HCT116 (cell line): ENCODE measurements at regions not wholly inside any gene's neighbourhood (a gene's known extent, or its start where the extent isn't known, plus 50 kb on each side); places are given as distances from the start of the nearest gene placed in this dataset.

ENCODE experiments used
- ATAC-seq: fragments of 200-7000 bp; cut with Tn5 transposase; 2 replicates; pipeline ENCODE4 v1.9.1; 2020; ENCODE audit warnings: mild to moderate bottlenecking, moderate library complexity
- BruUV-seq: library from RNA; stranded (reverse); fragments of 400-500 nt; replicated peaks from 2 replicates; lab custom pipeline; 2021; lab: Mats Ljungman, UMichigan
- CTCF ChIA-PET: fragments of 300-600 bp; sonication (Branson Sonifier 250); formaldehyde crosslinking; loops from one replicate; lab custom pipeline; 2021; ENCODE audit warnings: antibody characterized with exemption; lab: Charles Lee
- POLR2A ChIA-PET: fragments of 300-600, 350-600 bp; sonication (Branson Sonifier 250); formaldehyde crosslinking; loops from one replicate; lab custom pipeline; 2021; ENCODE audit warnings: antibody characterized with exemption; lab: Charles Lee
- RAD21 ChIA-PET, 2 experiments: fragments of 300-600 bp; sonication (Branson Sonifier 250); formaldehyde crosslinking; loops; one replicate each; lab custom pipeline; 2023; ENCODE audit warnings: low total read pairs in 2 of 2; ENCODE audit not compliant: uncharacterized antibody in 2 of 2, unreplicated experiment in 2 of 2, low non-redundant PET in 1 of 2; lab: Charles Lee
- DNase-seq: peaks from one replicate; pipeline ENCODE4 v3.0.0-alpha.2; 2010; ENCODE audit warnings: low read depth, low spot score
- H2AFZ ChIP-seq: fragments of 200-600 bp; shearing (Covaris generic), sonication (generic); 2 replicates; pipeline ENCODE4 v1.6.1; 2017; ENCODE audit warnings: low read depth, mixed run types, mixed read lengths, antibody characterized with exemption, low read length; ENCODE audit not compliant: poor library complexity, severe bottlenecking
- H3K27ac ChIP-seq: 2 replicates; pipeline ENCODE4 v1.5.1; 2012; ENCODE audit warnings: low read depth, low read length
- H3K27me3 ChIP-seq: fragments of 200-600 bp; sonication (generic); 2 replicates; pipeline ENCODE4 v1.6.1; 2016; ENCODE audit warnings: mixed run types, low read length, mixed read lengths; ENCODE audit not compliant: insufficient read depth
- H3K36me3 ChIP-seq, 2 experiments: fragments of 200-500 bp in 1 of 2; fragments of 200-600 bp in 1 of 2; sonication (Bioruptor generic) in 1 of 2; sonication (generic) in 1 of 2; 2 replicates each; pipeline versions ENCODE4 v1.5.1 to v1.6.1; 2014 to 2016; ENCODE audit warnings: low read length in 2 of 2, inconsistent platforms in 1 of 2, mixed read lengths in 1 of 2, mixed run types in 1 of 2; ENCODE audit not compliant: insufficient read depth in 2 of 2, control insufficient read depth in 1 of 2
- H3K4me1 ChIP-seq, 2 experiments: fragments of 200-600 bp in 1 of 2; sonication (generic) in 1 of 2; 2 replicates each; pipeline versions ENCODE4 v1.5.1 to v1.6.1; 2012 to 2017; ENCODE audit warnings: low read length in 2 of 2, inconsistent platforms in 1 of 2, mild to moderate bottlenecking in 1 of 2, mixed read lengths in 1 of 2, mixed run types in 1 of 2, moderate library complexity in 1 of 2; ENCODE audit not compliant: insufficient read depth in 2 of 2, control insufficient read depth in 1 of 2
- H3K4me2 ChIP-seq: fragments of 200-600 bp; sonication (generic); 2 replicates; pipeline ENCODE4 v1.6.1; 2017; ENCODE audit warnings: mixed run types, low read length, mixed read lengths
- H3K4me3 ChIP-seq, 2 experiments: fragments of 200-600 bp in 1 of 2; sonication (generic) in 1 of 2; replicated peaks in 1 of 2; 2 replicates each; pipeline ENCODE4 v1.5.1; 2011 to 2016; ENCODE audit warnings: low read length in 2 of 2, control low read depth in 1 of 2, low read depth in 1 of 2, mild to moderate bottlenecking in 1 of 2, mixed read lengths in 1 of 2, mixed run types in 1 of 2
- H3K79me2 ChIP-seq: fragments of 200-600 bp; sonication (generic); 2 replicates; pipeline ENCODE4 v1.6.1; 2017; ENCODE audit warnings: mild to moderate bottlenecking, mixed run types, low read length, moderate library complexity, mixed read lengths; ENCODE audit not compliant: insufficient read depth
- H3K9ac ChIP-seq: fragments of 200-600 bp; sonication (generic); 2 replicates; pipeline ENCODE4 v1.6.1; 2016; ENCODE audit warnings: low read length, mixed read lengths
- H3K9me2 ChIP-seq: fragments of 200-600 bp; sonication (generic), shearing (Covaris generic); 2 replicates; pipeline ENCODE4 v1.6.1; 2017; ENCODE audit warnings: mixed run types, mild to moderate bottlenecking, moderate library complexity; ENCODE audit not compliant: insufficient read depth
- H3K9me3 ChIP-seq, 2 experiments: fragments of 200-500 bp in 1 of 2; fragments of 200-600 bp in 1 of 2; sonication (Bioruptor generic) in 1 of 2; sonication (generic) in 1 of 2; 2 replicates each; pipeline ENCODE4 v1.6.1; 2014 to 2017; ENCODE audit warnings: low read length in 2 of 2, mixed read lengths in 2 of 2, inconsistent platforms in 1 of 2, low read depth in 1 of 2, mild to moderate bottlenecking in 1 of 2, mixed run types in 1 of 2, moderate library complexity in 1 of 2; ENCODE audit not compliant: control insufficient read depth in 1 of 2, insufficient read depth in 1 of 2
- H4K20me1 ChIP-seq: fragments of 200-600 bp; sonication (generic), shearing (Covaris generic); 2 replicates; pipeline ENCODE4 v1.6.1; 2017; ENCODE audit warnings: mixed run types, mild to moderate bottlenecking, moderate library complexity; ENCODE audit not compliant: insufficient read depth
- CEBPB ChIP-seq: IDR thresholded peaks from 2 replicates; pipeline ENCODE4 v1.6.1; 2012; ENCODE audit warnings: low read depth
- CTCF ChIP-seq, 3 experiments: fragments of 200-600 bp in 1 of 3; sonication (generic) in 1 of 3; IDR thresholded peaks in 2 of 3; conservative IDR thresholded peaks in 1 of 3; 2 replicates each; pipeline ENCODE4 v1.5.1; 2012 to 2017; ENCODE audit warnings: low read depth in 2 of 3, low read length in 2 of 3, antibody characterized with exemption in 1 of 3, borderline replicate concordance in 1 of 3, control low read depth in 1 of 3, mild to moderate bottlenecking in 1 of 3, mixed read lengths in 1 of 3, mixed run types in 1 of 3, moderate library complexity in 1 of 3; ENCODE audit not compliant: insufficient read depth in 1 of 3
- ELF1 ChIP-seq: IDR thresholded peaks from 2 replicates; pipeline ENCODE4 v1.6.1; 2012; ENCODE audit warnings: low read depth, borderline replicate concordance
- EZH2 ChIP-seq: fragments of 200-600 bp; sonication (generic); IDR thresholded peaks from 2 replicates; pipeline ENCODE4 v1.6.1; 2017; ENCODE audit warnings: antibody characterized with exemption, mixed run types
- EZH2phosphoT487 ChIP-seq: fragments of 200-600 bp; IDR thresholded peaks from 2 replicates; pipeline ENCODE4 v1.6.1; 2018; ENCODE audit warnings: antibody characterized with exemption, borderline replicate concordance
- JUND ChIP-seq: IDR thresholded peaks from 2 replicates; pipeline ENCODE4 v1.6.1; 2012
- POLR2A ChIP-seq: IDR thresholded peaks from 2 replicates; pipeline ENCODE4 v1.7.0; 2011; ENCODE audit warnings: borderline replicate concordance; ENCODE audit not compliant: insufficient read depth, insufficient read length; ENCODE audit errors: extremely low read depth
- POLR2AphosphoS5 ChIP-seq: IDR thresholded peaks from 2 replicates; pipeline ENCODE4 v1.6.1; 2011; ENCODE audit warnings: mild to moderate bottlenecking, low read depth, low read length, moderate library complexity
- RAD21 ChIP-seq: IDR thresholded peaks from 2 replicates; pipeline ENCODE4 v1.6.1; 2012; ENCODE audit warnings: low read depth, mild to moderate bottlenecking
- REST ChIP-seq: IDR thresholded peaks from 2 replicates; pipeline ENCODE4 v1.6.1; 2012; ENCODE audit warnings: low read depth
- SIN3A ChIP-seq: IDR thresholded peaks from 2 replicates; pipeline ENCODE4 v1.6.1; 2012; ENCODE audit warnings: low read depth
- SP1 ChIP-seq: IDR thresholded peaks from 2 replicates; pipeline ENCODE4 v1.6.1; 2012; ENCODE audit warnings: low read depth
- SRF ChIP-seq: IDR thresholded peaks from 2 replicates; pipeline ENCODE4 v1.6.1; 2012; ENCODE audit warnings: low read depth
- TCF7L2 ChIP-seq: IDR thresholded peaks from 2 replicates; pipeline ENCODE4 v1.7.0; 2011; ENCODE audit warnings: borderline replicate concordance, inconsistent platforms; ENCODE audit not compliant: insufficient read depth, insufficient read length; ENCODE audit errors: extremely low read depth
- ZFX ChIP-seq: fragments of 450-650 bp; IDR thresholded peaks from 2 replicates; pipeline ENCODE4 v1.6.1; 2017
- ZNF274 ChIP-seq: fragments of 200-500 bp; sonication (Bioruptor generic); IDR thresholded peaks from 2 replicates; pipeline ENCODE4 v1.6.1; 2014; ENCODE audit warnings: mild to moderate bottlenecking, low read depth, low read length, inconsistent platforms
- intact Hi-C: fragments of 100-400 bp; cut with micrococcal nuclease; formaldehyde crosslinking; loops from 2 replicates; pipeline ENCODE4 v1.10.0; 2022
- TF ChIP-seq, protein P1 (sequence below): IDR thresholded peaks from 2 replicates; pipeline ENCODE4 v1.6.1; 2012
- TF ChIP-seq, protein P2 (sequence below): IDR thresholded peaks from 2 replicates; pipeline ENCODE4 v1.6.1; 2012

DNA sequence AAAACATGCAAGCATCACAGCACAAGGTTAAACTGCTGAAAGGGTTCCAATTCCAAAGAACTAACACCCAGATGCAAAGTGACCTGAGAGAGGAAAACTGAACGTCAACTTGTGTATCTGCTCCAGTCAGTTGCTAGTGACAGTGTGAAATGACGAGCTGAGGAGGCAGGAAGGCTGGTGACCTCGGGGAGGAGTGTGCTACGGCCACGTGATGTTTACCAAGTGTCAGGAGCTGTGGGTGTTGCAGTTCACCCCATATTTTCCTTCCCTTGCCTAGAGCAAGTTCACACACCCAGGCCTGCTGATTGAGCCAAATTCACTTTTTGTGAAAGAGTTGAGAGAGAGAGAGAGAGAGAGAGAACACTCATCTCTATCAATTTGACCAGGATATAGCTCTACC lies 231.6 kb upstream of the ANKH start:
- Histone ChIP-seq H3K4me1 (no peaks in the 10 kb centered on the region), H3K4me2 (no peak overlapping the region), H3K9me2 (no peaks in the 10 kb centered on the region), H3K27me3 (no peaks in the 10 kb centered on the region), H4K20me1 (no peaks in the 10 kb centered on the region), H3K9me3 (no peaks in the 10 kb centered on the region; a peak in 1 of 4 replicates), H3K79me2 (no peaks in the 10 kb centered on the region), H3K9ac (no peak overlapping the region), H3K27ac (no peak overlapping the region), H3K36me3 (no peaks in the 10 kb centered on the region), H2AFZ (no peak overlapping the region), H3K4me3 (no peak overlapping the region)
- BruUV-seq = no TSS peak
- no peak for TF ChIP-seq ZFX
- no peak for TF ChIP-seq ELF1
- POLR2A ChIA-PET = no interaction called here
- DNase-seq = no peak
- RAD21 ChIA-PET = no interaction called here
- no peak for ATAC-seq
- CTCF ChIA-PET = no interaction called here
- intact Hi-C loops = no loop called here

GRCh38 chr5:15097552-15097951 lies 226.0 kb upstream of the ANKH start:
- POLR2A ChIA-PET = no interaction called here
- Histone ChIP-seq H3K9me3 (no peaks in the 10 kb centered on the region), H3K4me3 (no peak overlapping the region), H3K4me1 (no peaks in the 10 kb centered on the region), H3K9me2 (no peaks in the 10 kb centered on the region), H3K4me2 (no peak overlapping the region), H2AFZ (no peak overlapping the region), H3K27ac (no peak overlapping the region), H4K20me1 (no peaks in the 10 kb centered on the region), H3K36me3 (no peaks in the 10 kb centered on the region), H3K79me2 (no peaks in the 10 kb centered on the region), H3K9ac (no peak overlapping the region), H3K27me3 (no peaks in the 10 kb centered on the region)
- DNase-seq (no peak), ATAC-seq (no peak)
- RAD21 ChIA-PET = no interaction called here
- intact Hi-C loops = no loop called here
- CTCF ChIA-PET = no interaction called here
- no TSS peak for BruUV-seq
- TF ChIP-seq TCF7L2 (no peak), ELF1 (no peak), CEBPB (no peak), REST (no peak), POLR2AphosphoS5 (no peak), POLR2A (no peak), RAD21 (no peak), JUND (no peak), SRF (no peak), SP1 (no peak), SIN3A (no peak), CTCF (IDR thresholded peaks at IDR 0.05 in 2 of 3, conservative IDR thresholded peaks at IDR 0.05 in 1 of 3; ENCODE audit: borderline replicate concordance in 1 of 3, insufficient read depth in 1 of 3, low read depth in 2 of 3, low read length in 2 of 3) (no peak), EZH2phosphoT487 (no peak), EZH2 (no peak), ZNF274 (no peak)
- TF ChIP-seq, protein P1, sequence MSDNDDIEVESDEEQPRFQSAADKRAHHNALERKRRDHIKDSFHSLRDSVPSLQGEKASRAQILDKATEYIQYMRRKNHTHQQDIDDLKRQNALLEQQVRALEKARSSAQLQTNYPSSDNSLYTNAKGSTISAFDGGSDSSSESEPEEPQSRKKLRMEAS = no peak
- TF ChIP-seq, protein P2, sequence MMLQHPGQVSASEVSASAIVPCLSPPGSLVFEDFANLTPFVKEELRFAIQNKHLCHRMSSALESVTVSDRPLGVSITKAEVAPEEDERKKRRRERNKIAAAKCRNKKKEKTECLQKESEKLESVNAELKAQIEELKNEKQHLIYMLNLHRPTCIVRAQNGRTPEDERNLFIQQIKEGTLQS = no peak
